SK-N-SH treated with all-trans-retinoic acid at 6 μM for 48 hours (cell line): ENCODE measurements at regions not wholly inside any gene's neighbourhood (a gene's known extent, or its start where the extent isn't known, plus 50 kb on each side); places are given as distances from the start of the nearest gene placed in this dataset.

Experiments used
- ATAC-seq: fragments of 200-7000 bp; cut with Tn5 transposase; 3 replicates; pipeline ENCODE4 v1.9.1; 2020; ENCODE audit warnings: mild to moderate bottlenecking, moderate library complexity
- ARNTL ChIP-seq: fragments of 450-650 bp; formaldehyde crosslinking; IDR thresholded peaks from 2 replicates; pipeline ENCODE4 v1.5.0; 2020; ENCODE audit warnings: low read depth, mild to moderate bottlenecking, moderate library complexity, borderline replicate concordance
- BACH2 ChIP-seq: fragments of 250-450 bp; sonication (Bioruptor Pico); IDR thresholded peaks from 2 replicates; pipeline ENCODE4 v1.9.0; 2021; ENCODE audit warnings: mild to moderate bottlenecking, borderline replicate concordance
- CSDC2 ChIP-seq: fragments of 250-450 bp; sonication (Bioruptor Pico); IDR thresholded peaks from 2 replicates; pipeline ENCODE4 v1.5.0; 2020; ENCODE audit warnings: mild to moderate bottlenecking, moderate library complexity
- CSRNP3 ChIP-seq: fragments of 250-450 bp; sonication (Bioruptor Pico); IDR thresholded peaks from 2 replicates; pipeline ENCODE4 v1.5.1; 2021; ENCODE audit warnings: mild to moderate bottlenecking, moderate library complexity
- ESRRG ChIP-seq: fragments of 250-450 bp; sonication (Bioruptor Pico); IDR thresholded peaks from 2 replicates; pipeline ENCODE4 v1.6.1; 2021; ENCODE audit warnings: mild to moderate bottlenecking
- GLIS3 ChIP-seq: fragments of 250-450 bp; sonication (Bioruptor Pico); IDR thresholded peaks from 2 replicates; pipeline ENCODE4 v1.5.0; 2020; ENCODE audit warnings: mild to moderate bottlenecking, moderate library complexity
- ISL1 ChIP-seq: fragments of 250-450 bp; sonication (Bioruptor Pico); IDR thresholded peaks from 2 replicates; pipeline ENCODE4 v2.1.2; 2022; ENCODE audit warnings: mild to moderate bottlenecking, moderate library complexity
- OSR1 ChIP-seq: fragments of 250-450 bp; sonication (Bioruptor Pico); IDR thresholded peaks from 2 replicates; pipeline ENCODE4 v1.8.0; 2022; ENCODE audit warnings: moderate library complexity, mild to moderate bottlenecking, inconsistent platforms
- PPARA ChIP-seq: fragments of 250-450 bp; sonication (Bioruptor Pico); IDR thresholded peaks from 2 replicates; pipeline ENCODE4 v1.5.0; 2020; ENCODE audit warnings: mild to moderate bottlenecking, borderline replicate concordance
- RARB ChIP-seq: fragments of 250-450 bp; sonication (Bioruptor Pico); IDR thresholded peaks from 2 replicates; pipeline ENCODE4 v1.8.0; 2021; ENCODE audit warnings: mild to moderate bottlenecking, moderate library complexity
- SNAI2 ChIP-seq: fragments of 250-450 bp; sonication (Bioruptor Pico); IDR thresholded peaks from 2 replicates; pipeline ENCODE4 v1.5.0; 2020; ENCODE audit warnings: mild to moderate bottlenecking, moderate library complexity
- TCF4 ChIP-seq: fragments of 250-450 bp; sonication (Bioruptor Pico); IDR thresholded peaks from 2 replicates; pipeline ENCODE4 v1.8.0; 2021; ENCODE audit warnings: mild to moderate bottlenecking, moderate library complexity, borderline replicate concordance
- TOX ChIP-seq: fragments of 250-450 bp; sonication (Bioruptor Pico); IDR thresholded peaks from 2 replicates; pipeline ENCODE4 v1.8.0; 2021; ENCODE audit warnings: mild to moderate bottlenecking, moderate library complexity, borderline replicate concordance
- TSHZ2 ChIP-seq: fragments of 250-450 bp; sonication (Bioruptor Pico); IDR thresholded peaks from 2 replicates; pipeline ENCODE4 v1.5.0; 2020; ENCODE audit warnings: mild to moderate bottlenecking, moderate library complexity
- ZC3H10 ChIP-seq: fragments of 250-450 bp; sonication (Bioruptor Pico); IDR thresholded peaks from 2 replicates; pipeline ENCODE4 v1.5.1; 2021; ENCODE audit warnings: mild to moderate bottlenecking, moderate library complexity
- ZFP3 ChIP-seq: fragments of 250-450 bp; sonication (Bioruptor Pico); IDR thresholded peaks from 2 replicates; pipeline ENCODE4 v1.5.0; 2020; ENCODE audit warnings: mild to moderate bottlenecking, moderate library complexity
- ZFP30 ChIP-seq: fragments of 450-650 bp; formaldehyde crosslinking; IDR thresholded peaks from 2 replicates; pipeline ENCODE4 v1.5.0; 2022; ENCODE audit warnings: mild to moderate bottlenecking, moderate library complexity
- ZNF70 ChIP-seq: fragments of 450-650 bp; formaldehyde crosslinking; IDR thresholded peaks from 2 replicates; pipeline ENCODE4 v1.5.0; 2020; ENCODE audit warnings: mild to moderate bottlenecking, moderate library complexity
- ZNF8 ChIP-seq: fragments of 450-650 bp; formaldehyde crosslinking; IDR thresholded peaks from 2 replicates; pipeline ENCODE4 v1.5.0; 2020; ENCODE audit warnings: mild to moderate bottlenecking, moderate library complexity
- TF ChIP-seq, protein P1 (sequence below): fragments of 250-450 bp; sonication (Bioruptor Pico); IDR thresholded peaks from 2 replicates; pipeline ENCODE4 v1.5.1; 2020; ENCODE audit warnings: low read depth, mild to moderate bottlenecking, moderate library complexity
- TF ChIP-seq, protein P2 (sequence below): fragments of 250-450 bp; sonication (Bioruptor Pico); IDR thresholded peaks from 2 replicates; pipeline ENCODE4 v1.8.0; 2020; ENCODE audit warnings: mild to moderate bottlenecking, moderate library complexity, borderline replicate concordance
- TF ChIP-seq, protein P3 (sequence below): fragments of 250-450 bp; sonication (Bioruptor Pico); IDR thresholded peaks from 2 replicates; pipeline ENCODE4 v1.8.0; 2021; ENCODE audit warnings: low read depth, mild to moderate bottlenecking, moderate library complexity, borderline replicate concordance

DNA sequence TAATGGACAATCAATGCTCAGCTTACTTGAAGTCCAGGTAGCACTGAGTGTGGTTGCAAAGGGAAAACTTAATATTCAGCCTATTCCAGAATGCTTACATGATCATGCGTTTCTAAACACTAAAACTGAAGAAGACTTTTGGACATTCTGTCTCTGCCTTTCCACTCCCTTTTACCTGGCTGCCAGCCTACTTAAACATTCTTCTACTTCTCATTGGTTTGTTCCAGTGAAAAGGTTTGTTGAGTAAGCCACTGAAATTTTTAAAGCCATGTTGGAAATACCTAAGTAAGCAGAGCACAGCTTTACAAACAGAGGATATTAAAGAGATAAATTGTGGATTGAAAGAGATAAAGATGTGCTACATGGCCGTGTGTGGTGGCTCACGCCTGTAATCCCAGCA, 1280.8 kb upstream of the AUTS2 start:
- TF ChIP-seq ARNTL = no peak
- no peak for ATAC-seq

GRCh38 chr7:68319061-68319460, 1279.2 kb upstream of the AUTS2 start:
- TF ChIP-seq ARNTL (no peak), ZFP30 (no peak), ZNF8 (CRISPR knock-in tag) (no peak), PPARA (no peak), ZNF70 (CRISPR knock-in tag) (no peak), ESRRG (CRISPR knock-in tag) (no peak), ZFP3 (CRISPR knock-in tag) (no peak), ISL1 (no peak), TCF4 (no peak), SNAI2 (CRISPR knock-in tag) (no peak), GLIS3 (CRISPR knock-in tag) (no peak), TOX (CRISPR knock-in tag) (no peak), CSRNP3 (CRISPR knock-in tag) (no peak), RARB (CRISPR knock-in tag) (no peak), ZC3H10 (CRISPR knock-in tag) (no peak)
- TF ChIP-seq, protein P1, sequence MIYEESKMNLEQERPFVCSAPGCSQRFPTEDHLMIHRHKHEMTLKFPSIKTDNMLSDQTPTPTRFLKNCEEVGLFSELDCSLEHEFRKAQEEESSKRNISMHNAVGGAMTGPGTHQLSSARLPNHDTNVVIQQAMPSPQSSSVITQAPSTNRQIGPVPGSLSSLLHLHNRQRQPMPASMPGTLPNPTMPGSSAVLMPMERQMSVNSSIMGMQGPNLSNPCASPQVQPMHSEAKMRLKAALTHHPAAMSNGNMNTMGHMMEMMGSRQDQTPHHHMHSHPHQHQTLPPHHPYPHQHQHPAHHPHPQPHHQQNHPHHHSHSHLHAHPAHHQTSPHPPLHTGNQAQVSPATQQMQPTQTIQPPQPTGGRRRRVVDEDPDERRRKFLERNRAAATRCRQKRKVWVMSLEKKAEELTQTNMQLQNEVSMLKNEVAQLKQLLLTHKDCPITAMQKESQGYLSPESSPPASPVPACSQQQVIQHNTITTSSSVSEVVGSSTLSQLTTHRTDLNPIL = no peak
- TF ChIP-seq, protein P2, sequence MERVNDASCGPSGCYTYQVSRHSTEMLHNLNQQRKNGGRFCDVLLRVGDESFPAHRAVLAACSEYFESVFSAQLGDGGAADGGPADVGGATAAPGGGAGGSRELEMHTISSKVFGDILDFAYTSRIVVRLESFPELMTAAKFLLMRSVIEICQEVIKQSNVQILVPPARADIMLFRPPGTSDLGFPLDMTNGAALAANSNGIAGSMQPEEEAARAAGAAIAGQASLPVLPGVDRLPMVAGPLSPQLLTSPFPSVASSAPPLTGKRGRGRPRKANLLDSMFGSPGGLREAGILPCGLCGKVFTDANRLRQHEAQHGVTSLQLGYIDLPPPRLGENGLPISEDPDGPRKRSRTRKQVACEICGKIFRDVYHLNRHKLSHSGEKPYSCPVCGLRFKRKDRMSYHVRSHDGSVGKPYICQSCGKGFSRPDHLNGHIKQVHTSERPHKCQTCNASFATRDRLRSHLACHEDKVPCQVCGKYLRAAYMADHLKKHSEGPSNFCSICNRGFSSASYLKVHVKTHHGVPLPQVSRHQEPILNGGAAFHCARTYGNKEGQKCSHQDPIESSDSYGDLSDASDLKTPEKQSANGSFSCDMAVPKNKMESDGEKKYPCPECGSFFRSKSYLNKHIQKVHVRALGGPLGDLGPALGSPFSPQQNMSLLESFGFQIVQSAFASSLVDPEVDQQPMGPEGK = no peak
- no peak for ATAC-seq

DNA sequence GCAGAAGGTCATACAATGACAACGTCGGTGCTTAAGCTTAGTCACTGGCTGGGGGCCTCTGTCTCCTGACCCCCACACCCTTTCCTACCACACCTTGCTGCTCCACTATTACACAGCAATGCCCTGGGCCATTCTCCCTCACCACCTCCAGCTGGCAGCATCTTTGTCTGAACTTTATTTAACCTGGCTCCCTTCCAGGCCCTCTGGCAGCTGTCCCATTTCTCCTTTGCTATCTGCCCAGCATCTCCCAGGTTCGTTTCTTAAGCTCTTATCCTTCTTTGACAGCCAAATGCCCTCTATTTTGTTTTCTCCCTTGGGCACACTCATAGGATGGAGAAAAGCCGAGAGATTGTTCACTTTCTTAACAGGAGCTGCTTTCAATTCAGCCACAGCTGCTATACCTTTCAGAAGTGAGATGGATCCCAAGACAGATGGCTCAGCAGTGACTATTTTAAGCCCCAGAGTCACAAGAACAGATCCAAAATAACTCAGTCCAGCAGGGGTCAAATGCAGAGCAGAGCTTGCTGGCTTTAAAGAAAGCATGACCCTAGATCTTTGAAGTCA, 1277.1 kb upstream of the AUTS2 start:
- TF ChIP-seq CSDC2 (CRISPR knock-in tag) = no peak
- no peak for TF ChIP-seq ESRRG (CRISPR knock-in tag)
- no peak for TF ChIP-seq ZFP3 (CRISPR knock-in tag)
- TF ChIP-seq TCF4 = peak; percentile 76; the same call in 1 of the 2 replicates
- no peak for TF ChIP-seq TOX (CRISPR knock-in tag)
- TF ChIP-seq TSHZ2 (CRISPR knock-in tag) = peak; percentile 62; the same call in 1 of the 2 replicates
- TF ChIP-seq, protein P3, sequence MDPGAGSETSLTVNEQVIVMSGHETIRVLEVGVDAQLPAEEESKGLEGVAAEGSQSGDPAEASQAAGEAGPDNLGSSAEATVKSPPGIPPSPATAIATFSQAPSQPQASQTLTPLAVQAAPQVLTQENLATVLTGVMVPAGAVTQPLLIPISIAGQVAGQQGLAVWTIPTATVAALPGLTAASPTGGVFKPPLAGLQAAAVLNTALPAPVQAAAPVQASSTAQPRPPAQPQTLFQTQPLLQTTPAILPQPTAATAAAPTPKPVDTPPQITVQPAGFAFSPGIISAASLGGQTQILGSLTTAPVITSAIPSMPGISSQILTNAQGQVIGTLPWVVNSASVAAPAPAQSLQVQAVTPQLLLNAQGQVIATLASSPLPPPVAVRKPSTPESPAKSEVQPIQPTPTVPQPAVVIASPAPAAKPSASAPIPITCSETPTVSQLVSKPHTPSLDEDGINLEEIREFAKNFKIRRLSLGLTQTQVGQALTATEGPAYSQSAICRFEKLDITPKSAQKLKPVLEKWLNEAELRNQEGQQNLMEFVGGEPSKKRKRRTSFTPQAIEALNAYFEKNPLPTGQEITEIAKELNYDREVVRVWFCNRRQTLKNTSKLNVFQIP (CRISPR knock-in tag) = no peak
- no peak for ATAC-seq

GRCh38 chr7:68321776-68322496, 1276.3 kb upstream of the AUTS2 start:
- no peak for ATAC-seq
- TF ChIP-seq, protein P3 (CRISPR knock-in tag) = no peak
- TF ChIP-seq GLIS3 (CRISPR knock-in tag) (no peak), ZFP3 (CRISPR knock-in tag) (no peak), TCF4 (no peak), ZFP30 (no peak), BACH2 (CRISPR knock-in tag) (no peak), ISL1 (no peak), OSR1 (CRISPR knock-in tag) (no peak), CSDC2 (CRISPR knock-in tag) (no peak), ZC3H10 (CRISPR knock-in tag) (no peak), ARNTL (no peak), ZNF70 (CRISPR knock-in tag) (no peak), PPARA (no peak), ZNF8 (CRISPR knock-in tag) (no peak)
- TF ChIP-seq, protein P2 = no peak
